ENCODE measurements at regions not wholly inside any gene's neighbourhood (a gene's known extent, or its start where the extent isn't known, plus 50 kb on each side); places are given as distances from the start of the nearest gene placed in this dataset.

GRCh38 chr2:53467467-53468180, 300.0 kb upstream of the CHAC2 start:
- TF ChIP-seq CTCF (IDR thresholded peaks at IDR 0.05) = no peak
- Histone ChIP-seq H3K4me1 (no peaks in the 10 kb centered on the region), H3K27ac (no peak overlapping the region), H3K4me3 (no peak overlapping the region), H3K9me3 (no peaks in the 10 kb centered on the region), H3K36me3 (no peaks in the 10 kb centered on the region), H3K27me3 (ENCODE audit: low read depth) (no peaks in the 10 kb centered on the region)
- intact Hi-C loops (cut with DNase I) = no loop called here
- DNase-seq (no peak), ATAC-seq (no peak)

- no peaks in the 10 kb centered on the region for H3K27me3 ChIP-seq (ENCODE audit: low read depth)
- no peaks in the 10 kb centered on the region for H3K36me3 ChIP-seq
- ATAC-seq = no peak
- H3K9me3 ChIP-seq = no peaks in the 10 kb centered on the region
- intact Hi-C loops (cut with DNase I) = no loop called here
- H3K4me3 ChIP-seq = no peak overlapping the region
- H3K27ac ChIP-seq = no peak overlapping the region
- no peaks in the 10 kb centered on the region for H3K4me1 ChIP-seq
- TF ChIP-seq CTCF (IDR thresholded peaks at IDR 0.05) = no peak
- DNase-seq = no peak
These were observed 303.5 kb upstream of the CHAC2 start for GRCh38 chr2:53463806-53464726.

- Histone ChIP-seq H3K27me3 (ENCODE audit: low read depth) (no peaks in the 10 kb centered on the region), H3K9me3 (no peaks in the 10 kb centered on the region), H3K27ac (no peak overlapping the region), H3K4me1 (no peaks in the 10 kb centered on the region), H3K36me3 (no peaks in the 10 kb centered on the region), H3K4me3 (no peak overlapping the region)
- intact Hi-C loops (cut with DNase I) = no loop called here
- no peak for DNase-seq
- TF ChIP-seq CTCF (IDR thresholded peaks at IDR 0.05) = no peak
- ATAC-seq = no peak
These were observed 306.7 kb upstream of the CHAC2 start for GRCh38 chr2:53460937-53461336.

GRCh38 chr2:53460347-53460746, 307.3 kb upstream of the CHAC2 start:
- no peak overlapping the region for H3K27ac ChIP-seq
- H3K4me3 ChIP-seq = no peak overlapping the region
- ATAC-seq (no peak), DNase-seq (no peak)
- no peak for TF ChIP-seq CTCF (IDR thresholded peaks at IDR 0.05)
- no peaks in the 10 kb centered on the region for H3K9me3 ChIP-seq
- no peaks in the 10 kb centered on the region for H3K4me1 ChIP-seq
- no peaks in the 10 kb centered on the region for H3K27me3 ChIP-seq (ENCODE audit: low read depth)
- intact Hi-C loops (cut with DNase I) = no loop called here
- H3K36me3 ChIP-seq = no peaks in the 10 kb centered on the region

GRCh38 chr2:53455094-53455493, 312.5 kb upstream of the CHAC2 start:
- intact Hi-C loops (cut with DNase I) = no loop called here
- H3K36me3 ChIP-seq = no peaks in the 10 kb centered on the region
- no peaks in the 10 kb centered on the region for H3K4me1 ChIP-seq
- no peak overlapping the region for H3K4me3 ChIP-seq
- no peaks in the 10 kb centered on the region for H3K27me3 ChIP-seq (ENCODE audit: low read depth)
- DNase-seq = peak; percentile 46
- no peak for TF ChIP-seq CTCF (IDR thresholded peaks at IDR 0.05)
- no peaks in the 10 kb centered on the region for H3K9me3 ChIP-seq
- H3K27ac ChIP-seq = no peak overlapping the region
- ATAC-seq = peak; percentile 40 to 48
